Glomerular visceral epithelial cell (primary cell): ENCODE measurements at regions not wholly inside any gene's neighbourhood (a gene's known extent, or its start where the extent isn't known, plus 50 kb on each side); places are given as distances from the start of the nearest gene placed in this dataset.

Experiments
- DNase-seq: peaks from one replicate; pipeline ENCODE4 v3.0.0-alpha.2; 2016; ENCODE audit errors: extremely low spot score

DNA sequence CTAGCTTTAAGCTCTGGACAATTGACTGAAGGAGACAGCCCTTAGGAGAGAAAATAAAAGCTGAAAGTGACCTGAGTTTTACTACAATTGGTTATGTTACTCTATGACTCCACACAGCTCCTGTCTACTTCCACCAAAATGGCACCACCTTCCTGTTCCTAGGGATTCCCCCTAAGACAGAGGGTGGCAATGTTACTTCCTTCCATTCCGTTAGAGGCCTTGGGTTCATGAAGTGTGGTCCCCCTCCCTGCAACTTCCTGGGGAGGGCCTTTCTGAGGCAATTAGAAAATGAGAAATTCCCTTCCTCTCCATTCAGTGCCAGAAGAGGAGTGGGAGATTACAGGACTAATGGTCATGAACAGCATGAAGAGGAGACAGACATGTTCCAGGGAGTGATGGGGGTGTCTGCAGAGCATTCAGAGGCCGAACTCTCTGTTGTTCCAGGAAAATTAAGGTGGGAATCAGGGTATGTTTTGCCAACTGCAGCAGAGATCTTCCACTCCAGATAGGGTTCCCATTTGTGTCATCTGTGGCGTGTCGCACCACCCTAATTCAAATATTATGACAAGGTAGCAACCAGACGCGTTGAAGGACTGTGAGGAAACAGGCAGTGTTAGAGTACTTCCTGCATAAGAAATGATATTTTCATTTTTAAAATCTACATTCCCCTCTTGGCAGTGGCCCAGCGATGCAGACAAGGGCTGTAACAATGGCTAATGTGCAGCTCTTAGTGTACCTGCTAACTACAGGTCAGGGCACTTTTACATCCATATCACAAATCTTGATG is 53.1 kb upstream of the TRIM67 start:
- no peak for DNase-seq

DNA sequence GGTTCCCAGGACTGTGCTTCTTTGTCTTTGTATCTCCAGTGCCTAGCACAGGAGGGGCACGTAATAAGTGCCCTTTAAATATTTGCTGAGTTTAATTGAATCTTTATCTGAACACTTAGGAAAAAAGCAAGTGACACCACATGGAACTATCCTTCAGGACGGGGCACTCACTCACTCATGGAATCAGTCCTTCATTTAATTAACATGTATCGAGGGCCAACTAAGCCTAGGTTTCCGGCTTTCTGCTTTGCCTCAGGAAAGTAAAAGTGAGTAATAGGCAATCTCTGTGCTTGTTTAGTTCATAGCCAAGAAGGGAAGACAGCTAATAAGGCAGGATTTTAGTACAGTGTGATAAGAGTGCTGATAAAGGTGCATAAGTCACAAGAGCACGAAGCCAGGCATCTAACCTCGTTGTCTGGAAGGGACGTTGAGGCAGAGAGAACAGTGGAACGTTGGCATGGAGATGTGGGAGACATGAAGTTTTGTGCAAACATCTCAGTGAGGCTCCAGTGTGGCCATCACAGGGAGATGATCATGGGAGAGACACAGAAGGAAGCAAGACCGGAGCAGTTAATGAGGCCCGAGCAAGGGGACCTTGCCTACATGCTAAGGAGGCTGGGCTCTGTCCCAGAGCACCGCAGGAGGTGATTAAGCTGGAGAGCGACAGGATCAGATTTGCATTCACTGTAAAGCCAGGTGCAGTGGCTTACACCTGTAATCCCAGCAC is 54.1 kb upstream of the TRIM67 start:
- no peak for DNase-seq

DNA sequence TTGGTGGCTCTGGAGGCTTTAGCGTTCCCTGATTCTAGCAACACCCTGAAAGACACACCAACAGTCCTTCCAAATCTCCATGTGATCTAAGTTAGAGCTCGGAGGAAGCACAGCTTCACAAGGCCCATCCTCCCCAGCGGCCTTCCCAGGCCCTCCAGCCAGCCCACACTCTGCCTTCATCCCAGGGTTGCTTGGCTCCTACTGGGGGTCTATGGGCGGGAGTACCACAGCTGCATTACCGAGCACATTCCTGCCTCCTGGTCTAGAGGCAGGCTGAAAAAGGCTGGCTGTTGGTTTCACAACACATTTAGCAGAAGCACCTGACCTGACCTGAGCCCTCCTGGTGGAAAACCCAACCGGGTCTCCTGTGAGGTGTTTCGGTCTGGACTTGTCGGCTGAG is 54.7 kb upstream of the TRIM67 start:
- DNase-seq: no peak

DNA sequence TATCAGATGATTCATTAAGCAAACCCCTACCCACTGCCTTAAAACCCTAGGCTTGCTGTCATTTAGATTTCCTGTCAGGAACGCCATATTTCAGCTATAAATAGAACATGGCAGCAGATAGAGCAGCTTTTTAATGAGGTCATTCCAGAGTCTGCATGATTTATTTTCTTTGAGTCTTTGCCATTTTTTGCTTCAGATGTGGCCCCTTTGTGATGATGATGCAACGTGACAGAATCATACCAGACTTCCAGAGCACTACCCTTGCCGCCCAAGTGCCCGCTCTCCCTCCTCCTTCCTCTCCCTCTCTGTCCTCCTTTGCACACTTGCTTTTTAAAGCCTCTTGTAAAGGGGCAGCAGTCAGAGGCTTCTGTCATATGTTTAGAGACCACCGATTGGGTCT is 55.5 kb upstream of the TRIM67 start:
- peak; percentile 72 for DNase-seq

DNA sequence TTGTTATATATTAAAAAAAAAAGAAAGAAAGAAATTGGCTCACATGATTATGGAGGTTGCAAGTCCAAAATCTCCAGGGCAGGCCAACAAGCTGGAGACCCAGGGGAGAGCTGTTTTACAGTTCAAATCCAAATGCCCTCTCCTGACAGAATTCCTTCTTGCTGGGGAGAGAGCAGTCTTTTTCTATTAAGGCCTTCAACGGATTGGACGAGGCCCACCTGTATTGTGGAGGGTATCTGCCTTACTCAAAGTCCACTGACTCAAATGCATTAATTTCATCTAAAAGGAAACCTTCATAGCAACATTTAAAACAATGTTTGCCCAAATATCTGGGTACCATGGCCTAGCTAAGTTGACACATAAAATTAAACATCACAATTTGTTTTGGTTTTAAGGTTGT is 56.9 kb upstream of the TRIM67 start:
- DNase-seq: no peak

DNA sequence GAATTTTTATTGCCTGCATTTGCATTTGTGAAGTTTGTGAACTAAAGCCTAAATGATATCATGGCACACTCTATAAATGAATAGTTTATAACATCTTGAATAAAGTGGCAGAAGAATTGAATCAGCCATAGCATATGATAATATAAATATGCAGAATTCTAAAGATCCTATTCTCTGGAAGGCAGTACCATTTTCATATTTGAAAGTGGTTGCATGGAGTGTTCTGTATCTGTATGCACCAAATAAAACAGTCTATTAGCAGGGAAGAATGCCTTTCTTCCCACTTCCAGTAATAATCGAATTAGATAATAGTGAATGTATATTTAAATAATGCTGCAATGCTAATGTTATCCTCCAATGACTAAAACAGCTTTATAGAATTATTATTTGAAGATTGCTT is 57.9 kb upstream of the TRIM67 start:
- no peak for DNase-seq

DNA sequence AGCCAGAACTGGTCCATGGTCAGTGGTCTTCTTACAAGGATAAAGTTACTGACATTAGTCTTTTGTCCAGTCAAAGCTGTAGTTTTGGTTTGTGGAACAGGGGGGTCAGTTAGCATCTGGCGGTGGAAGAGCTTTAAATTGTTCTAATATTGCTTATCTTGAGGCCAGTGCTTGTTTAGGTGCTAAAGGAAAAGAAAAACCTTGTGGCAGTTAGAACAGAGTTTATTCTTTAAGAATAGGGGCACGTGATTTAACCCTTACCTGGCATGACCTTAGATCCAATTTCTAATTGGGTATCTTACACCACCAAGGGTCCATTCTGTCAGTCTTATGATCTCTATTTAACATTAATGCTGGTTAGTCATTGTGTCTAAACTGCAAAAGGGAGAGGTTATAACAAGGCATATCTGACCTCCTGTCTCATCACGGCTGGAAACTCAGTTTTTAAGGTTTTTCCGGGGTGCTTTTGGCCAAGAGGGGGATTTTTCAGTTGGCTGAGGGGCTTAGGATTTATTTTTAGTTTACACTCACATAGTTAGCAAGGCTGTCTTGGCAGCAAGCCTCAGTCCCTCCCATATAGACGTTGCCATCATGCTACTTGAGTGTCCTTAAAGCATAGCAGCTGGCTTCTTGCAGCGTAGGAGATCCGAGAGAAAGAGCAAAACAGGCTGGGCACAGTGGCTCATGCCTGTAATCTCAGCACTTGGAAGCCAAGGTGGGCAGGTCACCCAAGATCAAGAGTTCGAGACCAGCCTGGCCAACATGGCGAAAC is 60.1 kb upstream of the FAM89A start:
- no peak for DNase-seq

DNA sequence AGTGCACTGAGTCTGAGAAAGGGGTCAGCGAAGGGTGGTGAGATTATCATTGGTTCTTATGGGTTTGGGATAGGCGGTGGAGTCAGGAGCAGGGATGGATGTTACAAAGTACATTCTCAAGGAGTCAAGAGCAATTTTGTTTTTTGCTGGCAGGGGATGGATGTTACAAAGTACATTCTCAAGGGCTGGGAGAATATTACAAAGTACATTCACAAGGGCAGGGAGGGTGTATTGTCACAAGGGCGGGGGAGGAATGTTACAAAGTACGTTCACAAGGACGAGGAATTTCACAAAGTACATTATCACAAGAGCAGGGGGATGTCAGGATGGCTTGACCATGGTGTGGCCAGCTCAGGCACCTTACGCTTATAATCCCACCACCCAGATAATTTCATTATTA is 59.3 kb upstream of the FAM89A start:
- no peak for DNase-seq

DNA sequence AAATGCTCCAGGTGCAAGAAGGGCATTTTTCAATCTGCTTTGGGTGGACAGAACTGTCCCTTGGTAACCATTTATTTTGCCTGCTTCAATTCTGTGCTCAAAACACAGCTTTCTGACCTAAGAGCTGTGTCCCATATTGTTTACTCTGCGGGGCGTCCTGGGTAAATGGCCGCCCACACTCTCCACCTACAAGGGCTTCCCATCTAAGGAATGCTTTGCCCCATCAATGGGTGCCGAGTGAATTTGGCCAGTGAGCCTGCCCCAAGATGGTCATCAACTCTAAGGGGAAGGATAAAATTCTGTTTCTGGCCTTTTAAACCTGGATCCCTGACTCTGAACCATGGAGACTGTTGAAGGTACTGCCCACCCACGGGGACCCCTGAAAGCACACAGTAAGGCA is 55.5 kb upstream of the FAM89A start:
- no peak for DNase-seq

DNA sequence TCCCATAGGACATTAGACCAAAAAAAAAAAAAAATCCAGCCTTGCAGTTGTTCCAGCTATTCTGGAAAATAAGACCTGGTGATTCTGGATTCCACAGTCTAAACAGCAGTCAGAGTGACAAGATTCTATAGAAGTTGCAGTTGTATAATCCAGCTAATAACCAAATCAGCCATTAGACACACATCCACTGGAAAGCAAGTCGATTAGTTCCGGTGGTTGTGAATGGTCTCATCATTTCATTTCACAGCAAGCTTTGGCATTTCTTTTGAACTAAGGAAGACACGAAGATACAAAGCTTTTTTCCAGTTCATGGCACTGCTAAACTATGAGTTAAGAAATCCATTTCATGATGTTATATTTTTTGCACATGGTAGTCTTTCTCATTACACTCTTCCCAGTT is 54.4 kb upstream of the FAM89A start:
- no peak for DNase-seq

DNA sequence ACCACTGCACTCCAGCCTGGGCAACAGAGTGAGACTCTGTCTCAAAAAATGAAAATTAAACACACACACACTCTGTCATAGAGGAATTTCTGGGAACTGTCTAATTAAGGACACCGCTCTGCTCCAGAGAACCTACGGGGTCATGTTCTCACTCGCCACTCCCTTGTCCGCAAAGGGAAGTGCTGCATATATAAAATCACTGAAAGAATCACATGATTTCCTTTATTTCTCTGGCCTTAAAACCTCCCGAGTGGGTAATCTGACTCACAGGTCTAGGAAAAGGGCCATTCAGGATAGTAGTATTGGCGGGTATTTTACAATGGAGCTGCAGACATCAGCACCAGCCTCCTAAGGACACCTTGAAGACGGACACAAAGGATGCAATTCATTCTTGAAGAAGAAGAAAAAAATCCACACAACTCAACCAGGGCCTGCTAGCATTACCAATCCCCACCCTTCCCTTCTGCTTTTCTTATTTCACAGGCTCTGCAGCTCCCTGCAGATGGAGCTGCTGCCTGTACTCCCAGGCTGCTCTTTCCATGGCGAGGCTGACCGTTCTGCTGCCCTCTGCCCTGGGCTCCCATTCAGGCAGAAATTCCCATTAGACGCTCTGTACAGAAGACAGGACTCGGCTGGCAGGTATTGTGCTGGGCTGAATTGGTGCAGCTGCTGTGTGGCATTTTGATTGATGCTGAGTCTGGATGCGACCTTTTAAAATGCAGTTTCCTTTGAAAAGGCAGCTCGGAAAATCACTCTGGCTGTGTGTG is 53.3 kb upstream of the FAM89A start:
- peak; percentile 3 for DNase-seq

DNA sequence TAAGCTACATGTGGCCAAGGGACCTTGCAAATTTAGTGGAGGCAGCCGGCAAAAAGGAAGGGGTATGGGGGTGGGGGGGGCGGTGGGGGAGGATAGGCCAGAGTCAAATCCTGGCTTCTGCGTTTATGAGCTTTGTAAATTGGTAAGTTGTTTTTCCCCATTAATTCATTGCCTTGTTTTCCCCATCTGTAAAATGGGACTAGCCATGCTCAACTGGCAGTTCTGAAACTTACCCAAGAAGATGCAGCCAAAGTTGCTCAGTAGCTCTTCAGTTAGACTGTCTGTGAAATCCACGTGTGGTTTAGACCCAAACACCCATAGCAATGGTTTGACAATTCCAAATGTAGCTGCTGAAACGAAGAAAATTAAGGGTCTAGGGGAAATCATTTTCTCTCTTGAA is 52.3 kb upstream of the FAM89A start:
- DNase-seq: no peak

DNA sequence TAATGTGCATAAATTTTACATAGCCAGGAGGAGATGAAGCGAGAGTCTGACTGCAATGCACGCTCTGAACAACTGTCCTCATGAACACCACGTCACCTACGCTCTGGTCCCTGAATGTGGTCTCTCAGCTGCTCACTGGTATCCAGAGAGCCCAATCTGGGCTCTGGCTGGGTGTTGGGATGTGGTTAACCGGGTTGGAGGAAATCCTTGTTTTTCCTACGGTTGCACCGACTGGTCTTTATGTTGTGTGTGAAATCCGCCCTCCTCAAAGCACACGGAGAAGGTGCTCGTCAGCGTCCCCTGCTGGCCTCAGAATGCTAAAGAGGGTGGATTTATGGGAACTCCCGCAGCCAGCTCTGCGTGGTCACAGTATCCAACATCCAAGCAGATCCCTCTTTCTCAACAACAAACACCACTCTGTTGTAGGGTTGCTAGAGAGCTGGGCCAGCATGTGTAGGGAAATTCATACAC is 51.8 kb upstream of the FAM89A start:
- peak; percentile 12 for DNase-seq

DNA sequence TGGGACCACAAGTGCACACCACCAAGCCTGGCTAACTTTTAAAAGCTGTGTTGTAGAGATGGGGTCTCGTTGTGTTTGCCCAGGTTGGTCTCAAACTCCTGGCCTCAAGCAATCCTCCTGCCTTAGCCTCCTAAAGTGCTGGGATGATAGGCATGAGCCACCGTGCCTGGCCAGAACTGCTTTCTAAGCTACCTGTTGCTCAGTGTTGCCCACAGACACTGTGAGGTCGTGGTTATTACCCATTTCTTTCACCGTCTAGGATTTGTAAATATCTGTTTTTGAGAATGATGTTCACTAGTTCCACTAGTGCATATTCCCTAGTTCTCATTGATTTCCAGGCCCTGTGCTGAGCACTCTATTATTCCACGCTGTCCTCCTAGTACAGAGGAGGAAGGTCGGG is 51.4 kb upstream of the FAM89A start:
- DNase-seq: no peak
